Neural progenitor cell (in vitro differentiated cells): ENCODE measurements at regions not wholly inside any gene's neighbourhood (a gene's known extent, or its start where the extent isn't known, plus 50 kb on each side); places are given as distances from the start of the nearest gene placed in this dataset.

Experiments
- DNase-seq: peaks from one replicate; pipeline ENCODE4 v3.0.0-alpha.2; 2016; ENCODE audit warnings: low spot score
- H2AFZ ChIP-seq: fragments of 200-600 bp; sonication (generic); replicated peaks from 2 replicates; pipeline ENCODE4 v1.6.1; 2016; ENCODE audit warnings: antibody characterized with exemption
- H3F3A ChIP-seq: fragments of 200-600 bp; sonication (generic); 2 replicates; pipeline ENCODE4 v1.6.1; 2016; ENCODE audit warnings: antibody characterized with exemption, low read depth
- H3K27ac ChIP-seq: fragments of 200-600 bp; sonication (generic); 2 replicates; pipeline ENCODE4 v1.5.1; 2016; ENCODE audit warnings: mild to moderate bottlenecking
- H3K27me3 ChIP-seq: fragments of 200-600 bp; sonication (generic); 2 replicates; pipeline ENCODE4 v1.6.1; 2016; ENCODE audit warnings: mild to moderate bottlenecking, moderate library complexity
- H3K36me3 ChIP-seq: fragments of 200-600 bp; sonication (generic); 2 replicates; pipeline ENCODE4 v1.5.1; 2016
- H3K4me1 ChIP-seq: fragments of 200-600 bp; sonication (generic); 2 replicates; pipeline ENCODE4 v1.6.1; 2016; ENCODE audit warnings: mixed run types
- H3K4me2 ChIP-seq: fragments of 200-600 bp; sonication (generic); 2 replicates; pipeline ENCODE4 v1.6.1; 2016
- H3K4me3 ChIP-seq: fragments of 200-600 bp; sonication (generic); 2 replicates; pipeline ENCODE4 v1.5.1; 2016
- H3K79me2 ChIP-seq: fragments of 200-600 bp; sonication (generic); 2 replicates; pipeline ENCODE4 v1.6.1; 2016; ENCODE audit warnings: low read depth
- H3K9ac ChIP-seq: fragments of 200-600 bp; sonication (generic); 2 replicates; pipeline ENCODE4 v1.6.1; 2016
- H3K9me3 ChIP-seq: fragments of 200-600 bp; sonication (generic); 2 replicates; pipeline ENCODE4 v1.5.1; 2016; ENCODE audit warnings: low read depth
- H4K20me1 ChIP-seq: fragments of 200-600 bp; sonication (generic); 2 replicates; pipeline ENCODE4 v1.6.1; 2016; ENCODE audit warnings: low read depth
- H3K27ac Mint-ChIP-seq: 3 replicates; pipeline ENCODE4 v1.8.0; 2021; ENCODE audit warnings: mixed read lengths
- H3K27me3 Mint-ChIP-seq: 2 replicates; pipeline ENCODE4 v1.8.0; 2022; ENCODE audit warnings: low read depth, mild to moderate bottlenecking, inconsistent platforms, moderate library complexity, mixed read lengths; ENCODE audit not compliant: insufficient read depth
- H3K36me3 Mint-ChIP-seq: 3 replicates; pipeline ENCODE4 v1.8.0; 2021; ENCODE audit warnings: mixed read lengths
- H3K4me1 Mint-ChIP-seq: 3 replicates; pipeline ENCODE4 v1.8.0; 2021; ENCODE audit warnings: mixed read lengths
- H3K4me3 Mint-ChIP-seq: 3 replicates; pipeline ENCODE4 v1.8.0; 2021; ENCODE audit warnings: mild to moderate bottlenecking, moderate library complexity, mixed read lengths
- H3K9me3 Mint-ChIP-seq: 3 replicates; pipeline ENCODE4 v1.8.0; 2020; ENCODE audit warnings: mixed read lengths
- EZH2 ChIP-seq: fragments of 200-600 bp; sonication (generic); IDR thresholded peaks from 2 replicates; pipeline ENCODE4 v1.6.1; 2017; ENCODE audit warnings: antibody characterized with exemption, mild to moderate bottlenecking, moderate library complexity
- EZH2phosphoT487 ChIP-seq: fragments of 200-600 bp; sonication (generic); IDR thresholded peaks from 2 replicates; pipeline ENCODE4 v1.6.1; 2017; ENCODE audit warnings: antibody characterized with exemption
- TF ChIP-seq, protein P1 (sequence below): fragments of 200-600 bp; sonication (generic); IDR thresholded peaks from 2 replicates; pipeline ENCODE4 v1.5.1; 2017; ENCODE audit warnings: antibody characterized with exemption, mild to moderate bottlenecking

DNA sequence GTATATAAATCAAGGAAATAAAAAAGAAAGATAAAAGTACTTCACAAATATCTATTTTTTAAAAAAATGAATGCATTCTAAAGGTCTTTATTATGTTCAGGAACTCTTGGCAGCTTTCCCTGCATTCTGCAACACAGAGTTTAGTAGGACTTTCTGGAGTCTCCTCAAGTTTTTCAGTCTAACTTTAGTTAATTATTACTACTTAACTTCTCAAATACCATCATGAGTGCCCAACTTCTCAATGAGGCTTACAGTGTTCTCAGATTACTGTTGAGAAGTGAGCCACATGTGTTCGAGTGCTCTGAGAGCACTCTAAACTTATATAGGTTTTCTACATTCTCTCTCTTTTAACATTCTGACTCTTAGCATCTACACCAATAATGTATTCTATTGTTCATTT, 1852.9 kb upstream of the PCDH10 start:
- no peak overlapping the region for H3K4me2 ChIP-seq
- H3K9ac ChIP-seq: no peak overlapping the region
- H3K9me3 ChIP-seq: no peaks in the 10 kb centered on the region
- H3F3A ChIP-seq: no peaks in the 10 kb centered on the region
- H3K9me3 Mint-ChIP-seq: peaks cover 4% of the 10 kb centered on the region
- TF ChIP-seq EZH2phosphoT487 (no peak), EZH2 (no peak)
- TF ChIP-seq, protein P1, sequence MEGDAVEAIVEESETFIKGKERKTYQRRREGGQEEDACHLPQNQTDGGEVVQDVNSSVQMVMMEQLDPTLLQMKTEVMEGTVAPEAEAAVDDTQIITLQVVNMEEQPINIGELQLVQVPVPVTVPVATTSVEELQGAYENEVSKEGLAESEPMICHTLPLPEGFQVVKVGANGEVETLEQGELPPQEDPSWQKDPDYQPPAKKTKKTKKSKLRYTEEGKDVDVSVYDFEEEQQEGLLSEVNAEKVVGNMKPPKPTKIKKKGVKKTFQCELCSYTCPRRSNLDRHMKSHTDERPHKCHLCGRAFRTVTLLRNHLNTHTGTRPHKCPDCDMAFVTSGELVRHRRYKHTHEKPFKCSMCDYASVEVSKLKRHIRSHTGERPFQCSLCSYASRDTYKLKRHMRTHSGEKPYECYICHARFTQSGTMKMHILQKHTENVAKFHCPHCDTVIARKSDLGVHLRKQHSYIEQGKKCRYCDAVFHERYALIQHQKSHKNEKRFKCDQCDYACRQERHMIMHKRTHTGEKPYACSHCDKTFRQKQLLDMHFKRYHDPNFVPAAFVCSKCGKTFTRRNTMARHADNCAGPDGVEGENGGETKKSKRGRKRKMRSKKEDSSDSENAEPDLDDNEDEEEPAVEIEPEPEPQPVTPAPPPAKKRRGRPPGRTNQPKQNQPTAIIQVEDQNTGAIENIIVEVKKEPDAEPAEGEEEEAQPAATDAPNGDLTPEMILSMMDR: no peak
- no peak overlapping the region for H3K27ac Mint-ChIP-seq
- no peaks in the 10 kb centered on the region for H3K4me1 ChIP-seq
- no peak for DNase-seq
- H3K4me1 Mint-ChIP-seq: no peaks in the 10 kb centered on the region
- no peaks in the 10 kb centered on the region for H3K79me2 ChIP-seq
- H3K27me3 Mint-ChIP-seq: no peaks in the 10 kb centered on the region
- no peaks in the 10 kb centered on the region for H3K36me3 ChIP-seq
- no peak overlapping the region for H2AFZ ChIP-seq
- H3K27ac ChIP-seq: no peak overlapping the region
- no peak overlapping the region for H3K4me3 ChIP-seq
- H3K27me3 ChIP-seq: no peaks in the 10 kb centered on the region
- no peaks in the 10 kb centered on the region for H3K36me3 Mint-ChIP-seq
- H4K20me1 ChIP-seq: no peaks in the 10 kb centered on the region
- H3K4me3 Mint-ChIP-seq: no peak overlapping the region

DNA sequence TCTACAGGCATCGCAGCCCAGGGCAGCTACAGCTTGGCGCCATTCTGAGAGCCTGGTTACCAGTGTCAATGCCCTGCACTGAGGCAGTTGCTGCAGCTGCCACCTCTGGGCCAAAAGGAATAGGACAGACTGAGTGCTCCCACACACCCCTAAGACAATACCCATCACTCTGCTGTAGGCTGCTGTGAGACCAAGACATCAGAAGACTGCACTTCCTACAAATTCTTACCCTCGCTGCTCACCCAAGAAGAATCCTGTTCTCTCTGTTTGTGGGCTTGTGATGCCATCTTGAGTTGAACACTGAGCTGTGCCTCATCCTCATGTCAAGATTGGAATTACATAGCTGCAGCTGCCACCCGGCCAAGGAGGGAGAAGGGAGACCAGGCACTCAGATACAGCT, 1847.0 kb upstream of the PCDH10 start:
- no peak overlapping the region for H3K4me3 Mint-ChIP-seq
- peaks cover 2% of the 10 kb centered on the region for H3K27me3 Mint-ChIP-seq
- Histone ChIP-seq H4K20me1 (no peaks in the 10 kb centered on the region), H2AFZ (no peak overlapping the region), H3K36me3 (no peaks in the 10 kb centered on the region), H3K27ac (no peak overlapping the region), H3F3A (no peaks in the 10 kb centered on the region), H3K79me2 (no peaks in the 10 kb centered on the region), H3K9me3 (no peaks in the 10 kb centered on the region), H3K4me3 (no peak overlapping the region), H3K27me3 (no peaks in the 10 kb centered on the region), H3K9ac (no peak overlapping the region), H3K4me1 (no peaks in the 10 kb centered on the region), H3K4me2 (no peak overlapping the region)
- H3K27ac Mint-ChIP-seq: no peak overlapping the region
- no peaks in the 10 kb centered on the region for H3K36me3 Mint-ChIP-seq
- peak; percentile 13 for DNase-seq
- H3K4me1 Mint-ChIP-seq: no peaks in the 10 kb centered on the region
- no peak for TF ChIP-seq EZH2
- TF ChIP-seq, protein P1: peak; percentile 25
- H3K9me3 Mint-ChIP-seq: peaks cover 8% of the 10 kb centered on the region

DNA sequence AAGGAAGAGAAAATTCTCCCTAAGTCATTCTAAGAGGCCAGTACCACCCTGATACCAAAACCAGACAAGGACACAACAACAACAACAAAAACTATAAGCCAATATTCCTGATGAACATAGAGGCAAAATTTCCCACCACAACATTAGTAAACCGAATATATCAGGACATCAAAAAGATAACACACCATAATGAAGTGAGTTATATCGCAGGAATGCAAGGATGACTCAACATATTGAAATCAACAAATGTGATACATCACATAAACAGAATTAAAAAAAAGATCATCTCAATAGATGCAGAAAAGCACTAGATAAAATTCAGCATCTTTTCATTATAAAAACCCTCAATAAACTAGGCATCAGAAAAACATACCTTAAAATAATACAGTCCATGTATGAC, 1844.4 kb upstream of the PCDH10 start:
- Histone ChIP-seq H4K20me1 (no peaks in the 10 kb centered on the region), H3K4me2 (no peak overlapping the region), H3K4me3 (no peak overlapping the region), H3K4me1 (no peaks in the 10 kb centered on the region), H3K36me3 (no peaks in the 10 kb centered on the region), H3K9me3 (no peaks in the 10 kb centered on the region), H3K79me2 (no peaks in the 10 kb centered on the region), H2AFZ (no peak overlapping the region), H3K27ac (no peak overlapping the region), H3F3A (no peaks in the 10 kb centered on the region), H3K9ac (no peak overlapping the region), H3K27me3 (no peaks in the 10 kb centered on the region)
- no peaks in the 10 kb centered on the region for H3K36me3 Mint-ChIP-seq
- TF ChIP-seq, protein P1: no peak
- TF ChIP-seq EZH2phosphoT487 (no peak), EZH2 (no peak)
- H3K27ac Mint-ChIP-seq: no peak overlapping the region
- no peaks in the 10 kb centered on the region for H3K4me1 Mint-ChIP-seq
- DNase-seq: no peak
- no peak overlapping the region for H3K4me3 Mint-ChIP-seq
- peaks cover 8% of the 10 kb centered on the region for H3K9me3 Mint-ChIP-seq
- peaks cover 2% of the 10 kb centered on the region for H3K27me3 Mint-ChIP-seq

DNA sequence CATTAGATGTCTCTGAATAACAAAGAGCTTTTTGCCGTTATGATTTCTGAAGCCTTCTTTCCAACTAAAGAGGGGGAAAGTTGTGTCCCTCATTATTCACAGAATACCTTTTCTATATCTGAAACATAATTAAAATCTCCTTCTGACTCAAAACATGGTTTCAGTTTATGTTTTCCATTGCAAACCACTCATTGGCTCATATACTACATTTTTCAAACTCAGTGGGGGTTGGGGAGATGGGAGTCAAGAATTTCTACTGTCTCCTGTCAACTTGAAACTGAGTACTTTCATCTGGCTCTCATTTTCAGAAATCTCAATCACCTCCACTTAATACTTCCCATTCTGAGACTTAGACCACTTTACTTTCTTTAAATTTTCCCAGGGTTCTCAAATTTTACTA, 1839.5 kb upstream of the PCDH10 start:
- no peaks in the 10 kb centered on the region for H4K20me1 ChIP-seq
- Mint-ChIP-seq H3K36me3 (no peaks in the 10 kb centered on the region), H3K9me3 (peaks cover 2% of the 10 kb centered on the region), H3K4me3 (no peak overlapping the region), H3K27ac (no peak overlapping the region), H3K4me1 (no peaks in the 10 kb centered on the region), H3K27me3 (peaks cover 2% of the 10 kb centered on the region)
- no peak for DNase-seq
- no peak overlapping the region for H3K4me3 ChIP-seq
- no peak overlapping the region for H3K9ac ChIP-seq
- H3K36me3 ChIP-seq: no peaks in the 10 kb centered on the region
- H3K27ac ChIP-seq: no peak overlapping the region
- H3K4me2 ChIP-seq: no peak overlapping the region
- H3F3A ChIP-seq: no peaks in the 10 kb centered on the region
- no peaks in the 10 kb centered on the region for H3K79me2 ChIP-seq
- H3K27me3 ChIP-seq: no peaks in the 10 kb centered on the region
- TF ChIP-seq EZH2phosphoT487 (no peak), EZH2 (no peak)
- TF ChIP-seq, protein P1: no peak
- no peaks in the 10 kb centered on the region for H3K9me3 ChIP-seq
- H2AFZ ChIP-seq: no peak overlapping the region
- no peaks in the 10 kb centered on the region for H3K4me1 ChIP-seq
